Right cardiac atrium (tissue), 5 donors: ENCODE measurements at regions not wholly inside any gene's neighbourhood (a gene's known extent, or its start where the extent isn't known, plus 50 kb on each side); places are given as distances from the start of the nearest gene placed in this dataset.
A peak's percentile ranks its signal among the peaks of the same experiment; 100 is the strongest.

Experiments used
- ATAC-seq, 2 donors: fragments of 200-7000 bp; cut with Tn5 transposase; one replicate each; pipeline versions ENCODE4 v1.8.0 to v1.9.1; 2020; ENCODE audit warnings: moderate library complexity in 2 of 2, mild to moderate bottlenecking in 1 of 2
- DNase-seq, 3 donors: peaks; one replicate each; pipeline ENCODE4 v3.0.0-alpha.2; 2020
- H3K27ac ChIP-seq: one replicate; pipeline ENCODE4 v1.5.1; 2013; ENCODE audit warnings: mild to moderate bottlenecking, low read length, control low read depth, moderate library complexity
- H3K27me3 ChIP-seq: one replicate; pipeline ENCODE4 v1.6.1; 2013; ENCODE audit not compliant: control insufficient read depth, insufficient read depth
- H3K4me1 ChIP-seq: one replicate; pipeline ENCODE4 v1.6.1; 2013; ENCODE audit warnings: low read length; ENCODE audit not compliant: control insufficient read depth, insufficient read depth
- H3K4me3 ChIP-seq: one replicate; pipeline ENCODE4 v1.5.1; 2013; ENCODE audit warnings: low read length, control low read depth
- H3K9me3 ChIP-seq: one replicate; pipeline ENCODE4 v1.6.1; 2013; ENCODE audit warnings: low read length; ENCODE audit not compliant: control insufficient read depth
- WGBS: extraction: QIAGEN DNeasy Blood & Tissue Kit; methylation state at CpG from one replicate; pipeline ENCODE4 v1.1.7; 2013; 5-methylcytosine and 5-hydroxymethylcytosine counted together
- intact Hi-C, 4 donors: fragments of 100-400 bp; cut with DNase I; formaldehyde crosslinking; loops; one replicate each; pipeline versions ENCODE4 v1.11.0 to v1.14.0; 2022 to 2023
- donor health status: healthy with polysubstance abuse.
- donor health status: DM: no; HTN: yes; CAD: no.
- donor health status: DM: no; HTN: no; CAD: no.
- donor health status: DM: no; HTN: yes; CAD: no; lungs with severe emphysema.
- donor health status: DM: yes; HTN: yes; CAD: no.

DNA sequence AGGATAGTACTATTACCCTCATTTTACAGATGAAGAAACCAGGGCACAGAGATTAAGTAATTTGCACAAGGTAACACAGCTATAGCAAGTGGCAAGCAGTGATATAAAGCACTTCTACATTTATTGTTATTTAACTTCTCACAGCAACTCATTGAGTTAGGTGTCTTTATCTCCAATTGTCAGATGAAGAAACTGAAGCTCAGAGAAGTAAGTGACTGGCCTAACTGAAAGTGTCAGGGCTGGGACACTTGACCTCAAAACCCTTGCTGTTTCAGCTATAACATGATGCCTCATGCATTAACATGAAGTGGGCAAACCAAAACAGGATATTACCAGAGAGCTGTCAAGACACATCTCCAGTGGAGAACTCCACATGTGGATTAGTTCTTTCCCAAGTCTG lies 65.8 kb upstream of the LEKR1 start:
- ATAC-seq (no peak), DNase-seq (no peak)
- no peaks in the 10 kb centered on the region for H3K9me3 ChIP-seq

GRCh38 chr3:156761007-156761406 lies 65.1 kb upstream of the LEKR1 start:
- no peak overlapping the region for H3K27ac ChIP-seq
- no peak overlapping the region for H3K4me3 ChIP-seq
- no peaks in the 10 kb centered on the region for H3K9me3 ChIP-seq
- intact Hi-C loops: no loop called here
- DNase-seq: no peak
- H3K27me3 ChIP-seq: no peaks in the 10 kb centered on the region
- H3K4me1 ChIP-seq: peaks cover 7% of the 10 kb centered on the region
- no peak for ATAC-seq
- WGBS: 47% methylated on average over 2 of the region's 2 CpGs

More for the DNA sequence above, 65.8 kb upstream of the LEKR1 start:
- no peak overlapping the region for H3K4me3 ChIP-seq
- H3K27me3 ChIP-seq: no peaks in the 10 kb centered on the region
- H3K4me1 ChIP-seq: peaks cover 7% of the 10 kb centered on the region
- intact Hi-C loops: no loop called here
- H3K27ac ChIP-seq: no peak overlapping the region

DNA sequence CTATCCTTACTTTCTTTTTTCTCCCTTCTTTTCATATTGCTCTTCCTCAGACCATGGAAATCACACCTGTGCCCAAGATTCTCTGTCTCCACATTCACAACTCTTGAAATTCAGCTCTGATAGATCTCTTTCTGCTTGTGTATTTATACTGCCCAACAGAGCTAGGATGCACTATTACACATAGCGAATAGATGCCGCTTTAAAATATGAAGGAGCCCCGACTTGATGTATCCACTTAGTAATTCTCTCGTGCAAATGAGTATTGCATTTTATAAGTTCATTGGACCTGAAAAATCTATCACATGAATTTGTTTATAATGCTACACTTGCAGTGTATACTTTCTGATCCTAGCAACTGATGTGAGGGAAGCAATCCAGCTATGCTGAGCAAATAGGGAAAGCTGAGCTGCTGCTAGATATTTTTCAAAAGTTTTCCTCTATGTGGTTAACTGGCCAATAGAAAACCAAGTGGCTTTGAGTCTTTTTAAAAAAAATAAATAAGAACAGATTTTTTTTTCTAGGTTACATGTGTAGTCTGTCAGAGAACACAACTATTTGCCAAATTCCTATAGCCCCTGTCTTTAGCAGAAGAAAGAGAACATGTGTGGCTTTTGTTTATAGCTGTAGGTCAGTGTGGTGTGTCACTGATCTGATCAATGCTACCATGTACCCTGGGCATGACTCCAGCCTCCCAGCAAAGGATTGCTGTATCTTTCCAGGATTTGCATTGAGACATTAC lies 64.3 kb upstream of the LEKR1 start:
- Histone ChIP-seq H3K4me1 (peaks cover 7% of the 10 kb centered on the region), H3K4me3 (no peak overlapping the region), H3K27me3 (no peaks in the 10 kb centered on the region), H3K9me3 (no peaks in the 10 kb centered on the region), H3K27ac (no peak overlapping the region)
- WGBS: 63% methylated on average over 4 of the region's 4 CpGs
- no peak for DNase-seq
- ATAC-seq: no peak
- intact Hi-C loops: no loop called here

GRCh38 chr3:156762631-156763185 lies 63.4 kb upstream of the LEKR1 start:
- WGBS: 49% methylated on average over 4 of the region's 4 CpGs

DNA sequence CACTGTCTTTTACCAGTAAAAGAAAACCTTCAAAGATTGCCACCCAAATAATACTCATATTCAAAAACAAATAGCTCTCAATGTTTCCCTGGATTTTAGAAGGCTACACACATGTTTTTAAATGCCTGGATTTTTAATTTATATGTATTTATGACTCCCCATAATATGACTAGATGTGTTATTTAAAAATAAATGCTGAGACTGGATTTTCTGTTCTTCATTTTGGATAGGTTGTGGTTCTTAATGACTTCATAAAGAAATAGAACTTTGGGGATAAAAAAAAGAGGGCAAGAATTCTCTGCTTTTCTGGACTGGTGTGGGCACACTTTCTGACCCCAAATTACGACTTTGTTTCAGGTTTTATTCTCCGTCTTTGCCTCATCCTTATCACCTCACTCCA lies 62.8 kb upstream of the LEKR1 start:
- Histone ChIP-seq H3K4me1 (peaks cover 7% of the 10 kb centered on the region), H3K27ac (no peak overlapping the region), H3K27me3 (no peaks in the 10 kb centered on the region), H3K9me3 (no peaks in the 10 kb centered on the region), H3K4me3 (no peak overlapping the region)
- ATAC-seq (no peak), DNase-seq (no peak)
- WGBS: 45% methylated on average over 2 of the region's 2 CpGs
- intact Hi-C loops: no loop called here

More at GRCh38 chr3:156762631-156763185, 63.4 kb upstream of the LEKR1 start:
- Histone ChIP-seq H3K9me3 (no peaks in the 10 kb centered on the region), H3K4me1 (peaks cover 7% of the 10 kb centered on the region), H3K27ac (no peak overlapping the region), H3K4me3 (no peak overlapping the region), H3K27me3 (no peaks in the 10 kb centered on the region)
- peak; percentile 45 to 78 for ATAC-seq
- no peak for DNase-seq
- intact Hi-C loops: no loop called here

DNA sequence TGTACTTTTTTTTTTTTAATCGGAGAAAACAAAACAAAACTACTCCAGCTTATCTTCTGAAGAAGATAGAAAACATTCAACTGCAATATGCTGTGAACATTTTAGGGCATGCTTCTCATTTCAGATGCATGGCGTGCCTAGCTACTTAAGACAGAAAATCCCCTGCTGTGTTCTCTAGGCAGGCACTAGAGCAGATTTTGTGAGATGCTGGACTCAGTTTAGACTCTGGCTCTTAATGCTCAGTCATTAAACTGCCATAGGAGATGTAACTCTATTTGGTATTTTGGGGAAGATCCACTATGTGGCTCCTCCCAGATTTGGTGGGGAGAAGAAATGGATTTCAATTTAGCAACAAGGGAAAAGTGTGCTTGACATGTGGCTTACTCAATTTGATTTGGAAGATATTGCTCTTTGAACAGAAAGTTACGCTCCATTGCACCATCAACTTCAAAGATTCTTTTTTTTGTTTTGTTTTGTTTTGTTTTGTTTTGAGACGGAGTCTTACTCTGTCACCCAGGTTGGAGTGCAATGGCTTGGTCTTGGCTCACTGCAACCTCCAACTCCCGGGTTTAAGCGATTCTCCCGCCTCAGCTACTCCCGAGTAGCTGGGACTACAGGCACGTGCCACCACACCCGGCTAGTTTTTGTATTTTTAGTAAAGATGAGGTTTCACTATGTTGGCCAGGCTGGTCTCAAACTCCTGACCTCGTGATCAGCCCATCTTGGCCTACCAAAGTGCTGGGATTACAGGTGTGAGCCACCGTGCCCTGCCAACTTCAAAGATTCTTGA lies 62.0 kb upstream of the LEKR1 start:
- no peak for ATAC-seq
- WGBS: 87% methylated on average over 12 of the region's 12 CpGs

DNA sequence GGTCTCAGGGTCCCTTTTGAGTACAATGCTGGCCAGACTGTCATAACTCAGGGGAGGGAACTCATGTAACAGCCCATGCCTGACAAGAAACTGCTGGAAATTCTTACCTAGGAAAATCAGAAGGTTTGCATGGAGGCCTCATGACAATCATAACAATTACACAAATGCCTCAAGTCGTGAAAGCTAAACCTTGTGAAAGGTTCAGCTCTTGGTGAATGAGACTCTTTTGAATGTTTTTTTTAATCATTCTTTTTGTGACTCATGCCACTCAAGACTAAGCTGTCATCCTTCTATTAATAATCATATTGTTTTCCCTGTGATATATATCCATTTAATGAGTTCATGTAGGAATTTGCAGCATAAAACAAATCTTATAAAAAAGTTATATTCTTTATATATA lies 61.4 kb upstream of the LEKR1 start:
- Histone ChIP-seq H3K9me3 (no peaks in the 10 kb centered on the region), H3K4me3 (no peak overlapping the region), H3K27ac (no peak overlapping the region), H3K27me3 (no peaks in the 10 kb centered on the region), H3K4me1 (peaks cover 7% of the 10 kb centered on the region)
- ATAC-seq (no peak), DNase-seq (no peak)
- 78% methylated on average over 1 of the region's 1 CpG for WGBS
- intact Hi-C loops: no loop called here

More for the DNA sequence above, 62.0 kb upstream of the LEKR1 start:
- Histone ChIP-seq H3K27ac (no peak overlapping the region), H3K9me3 (no peaks in the 10 kb centered on the region), H3K27me3 (no peaks in the 10 kb centered on the region), H3K4me3 (no peak overlapping the region), H3K4me1 (peaks cover 7% of the 10 kb centered on the region)
- DNase-seq: no peak
- intact Hi-C loops: no loop called here

DNA sequence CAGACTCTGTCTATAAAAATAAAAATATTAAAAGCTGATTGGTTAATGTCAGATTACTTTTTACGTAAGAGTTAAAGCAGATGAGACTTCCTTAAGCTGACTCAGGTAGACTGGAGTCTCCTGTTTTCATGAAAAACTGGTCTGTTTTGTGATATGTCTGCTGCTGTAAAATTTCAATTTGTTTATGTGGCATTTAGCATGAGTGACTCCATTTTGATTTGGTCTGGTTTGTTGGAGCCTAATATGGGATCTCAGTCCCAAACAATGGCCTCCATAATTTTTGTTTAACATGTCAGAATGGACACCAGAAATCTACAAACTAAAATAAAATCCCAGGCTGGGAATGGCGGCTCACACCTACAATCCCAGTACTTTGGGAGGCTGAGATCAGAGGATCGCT lies 57.8 kb upstream of the LEKR1 start:
- H3K9me3 ChIP-seq: no peaks in the 10 kb centered on the region
- no peak for DNase-seq
- 94% methylated on average over 3 of the region's 3 CpGs for WGBS
- no peak overlapping the region for H3K27ac ChIP-seq
- H3K27me3 ChIP-seq: no peaks in the 10 kb centered on the region
- no peak for ATAC-seq
- no peaks in the 10 kb centered on the region for H3K4me1 ChIP-seq
- intact Hi-C loops: no loop called here
- no peak overlapping the region for H3K4me3 ChIP-seq

DNA sequence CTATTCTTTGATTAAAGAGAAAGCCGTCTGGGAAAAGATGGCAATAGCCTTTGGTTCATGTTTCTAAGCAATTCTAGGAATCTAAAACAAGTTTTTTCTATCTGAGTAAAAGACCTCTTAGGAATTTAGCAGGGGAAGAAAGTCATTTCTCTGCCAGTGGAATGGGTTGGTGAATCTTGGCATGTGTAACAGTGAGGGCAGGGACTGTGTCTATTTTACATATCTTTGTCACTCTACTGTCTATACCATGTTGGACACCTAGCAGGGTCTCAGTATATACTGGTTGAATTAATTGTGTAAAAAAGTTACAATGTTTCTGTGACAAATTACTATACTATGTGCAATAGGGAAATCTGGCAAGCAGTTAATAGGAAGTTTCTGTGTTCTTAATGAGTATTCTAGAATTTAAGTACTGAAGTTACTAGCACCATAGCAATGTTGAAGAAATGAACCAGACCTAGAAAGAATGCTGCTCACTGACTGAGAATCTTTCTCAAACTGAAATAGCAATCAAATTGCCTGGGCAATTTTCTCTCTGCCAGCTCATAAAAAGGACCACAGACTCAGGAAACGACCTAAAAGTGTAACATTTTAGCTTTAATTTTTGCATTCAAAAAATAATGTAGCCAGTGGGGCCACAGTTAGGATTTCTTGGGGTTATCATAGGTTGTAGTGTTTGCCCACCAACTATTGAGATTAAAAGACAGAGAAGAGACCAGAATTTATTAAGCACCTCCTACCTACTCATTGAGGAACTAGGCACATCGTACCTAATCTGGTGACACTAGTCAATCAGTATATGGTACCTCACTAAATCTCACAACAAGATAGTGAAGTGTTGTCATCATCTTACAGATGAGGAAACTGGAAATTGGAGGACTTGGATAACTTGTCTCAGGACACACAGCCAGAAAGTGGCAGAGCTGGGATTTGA lies 56.2 kb upstream of the LEKR1 start:
- no peaks in the 10 kb centered on the region for H3K27me3 ChIP-seq
- no peak overlapping the region for H3K4me3 ChIP-seq
- WGBS: 84% methylated on average over 3 of the region's 3 CpGs
- no peaks in the 10 kb centered on the region for H3K4me1 ChIP-seq
- H3K9me3 ChIP-seq: no peaks in the 10 kb centered on the region
- intact Hi-C loops: no loop called here
- DNase-seq (no peak), ATAC-seq (no peak)
- no peak overlapping the region for H3K27ac ChIP-seq

DNA sequence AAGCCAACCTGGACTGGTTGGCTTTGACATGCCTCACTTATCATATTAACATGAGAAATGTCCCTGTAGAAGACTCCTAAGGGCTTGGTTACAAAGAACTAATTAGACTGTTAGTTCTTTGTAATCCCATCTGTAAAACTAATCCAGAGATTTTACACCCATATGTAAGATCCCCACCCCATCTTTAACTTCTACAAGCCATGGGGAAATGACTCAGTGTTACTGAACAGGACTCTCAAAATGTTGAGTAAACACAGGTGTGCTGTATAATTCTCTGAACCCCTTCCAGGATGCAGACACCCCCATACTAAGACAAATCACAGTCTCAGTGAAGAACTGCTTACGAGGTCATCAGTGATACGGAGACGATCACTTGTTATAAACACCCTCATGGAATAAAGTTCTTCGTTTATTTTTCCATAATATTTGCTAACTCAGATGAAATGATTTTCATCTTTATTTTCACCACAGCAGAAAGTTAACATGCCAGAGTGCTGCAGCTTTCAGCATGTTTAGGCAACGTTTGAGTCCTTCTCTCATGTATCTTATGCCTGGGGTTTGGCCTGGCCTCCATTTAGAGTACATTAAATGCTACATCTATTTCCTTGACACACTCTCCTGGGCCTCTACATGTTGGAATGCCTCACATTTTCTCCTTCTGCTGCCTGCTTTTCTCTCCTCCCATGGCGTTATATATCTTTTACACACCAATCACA lies 55.3 kb upstream of the LEKR1 start:
- no peak for DNase-seq
- H3K4me1 ChIP-seq: no peaks in the 10 kb centered on the region
- H3K27me3 ChIP-seq: no peaks in the 10 kb centered on the region
- H3K9me3 ChIP-seq: no peaks in the 10 kb centered on the region
- H3K4me3 ChIP-seq: no peak overlapping the region
- 93% methylated on average over 6 of the region's 6 CpGs for WGBS
- no peak for ATAC-seq
- no peak overlapping the region for H3K27ac ChIP-seq
- intact Hi-C loops: no loop called here
